COLO668 (cell line): ENCODE measurements at regions not wholly inside any gene's neighbourhood (a gene's known extent, or its start where the extent isn't known, plus 50 kb on each side); places are given as distances from the start of the nearest gene placed in this dataset.
A peak's percentile ranks its signal among the peaks of the same experiment; 100 is the strongest.

Experiments used
- DNase-seq: peaks from one replicate; lab custom pipeline; 2025; ENCODE audit not compliant: unreplicated experiment; lab: John Stamatoyannopoulos, UW

- no peak for DNase-seq
These were observed 368.6 kb downstream of the TMA16 start for GRCh38 chr4:163863082-163863481.

DNA sequence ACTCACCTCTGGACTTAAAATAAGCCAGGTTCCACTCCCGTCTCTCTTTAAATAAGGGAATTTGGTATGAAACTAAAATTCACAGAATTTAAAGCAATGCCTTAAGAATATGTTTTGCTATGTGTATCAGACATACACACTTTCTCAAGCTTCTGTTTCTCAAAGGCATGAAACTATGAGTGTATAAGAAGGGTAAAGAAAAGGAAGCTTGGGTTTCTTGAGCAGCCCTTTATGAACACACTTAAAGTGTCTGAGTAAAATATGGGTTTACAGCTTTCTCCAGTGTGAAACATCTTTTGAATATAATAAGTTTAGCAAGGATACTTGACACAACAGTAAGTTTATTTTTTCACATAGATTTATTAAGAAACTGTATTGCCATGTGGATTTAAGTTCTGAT is 370.5 kb downstream of the TMA16 start:
- no peak for DNase-seq

DNA sequence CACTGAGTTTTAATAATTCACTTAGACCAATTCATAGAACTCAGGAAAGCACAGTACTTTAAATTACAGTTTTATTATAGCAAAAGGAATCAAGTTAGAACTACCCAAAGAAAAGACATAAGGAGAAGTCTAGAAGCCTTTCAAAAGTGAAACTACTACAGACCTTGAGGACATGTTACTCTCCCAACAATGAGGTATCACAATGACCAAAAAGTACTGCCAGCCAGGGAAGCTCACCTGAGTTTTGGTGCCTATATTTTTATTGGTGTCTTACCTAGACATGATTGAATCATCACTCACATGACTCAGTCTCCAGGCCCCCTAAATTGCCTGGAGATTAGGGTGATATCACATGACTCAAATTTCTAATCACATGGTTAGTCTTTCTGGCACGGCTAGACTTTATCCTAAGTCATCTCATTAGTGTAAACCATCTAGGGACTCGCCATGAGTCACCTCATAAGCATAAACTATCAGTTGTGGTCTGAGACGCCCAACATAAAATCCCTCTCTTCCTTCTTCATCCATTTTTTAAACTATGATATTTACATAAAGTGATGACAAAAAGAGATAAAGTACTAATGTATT is 372.3 kb downstream of the TMA16 start:
- no peak for DNase-seq

DNA sequence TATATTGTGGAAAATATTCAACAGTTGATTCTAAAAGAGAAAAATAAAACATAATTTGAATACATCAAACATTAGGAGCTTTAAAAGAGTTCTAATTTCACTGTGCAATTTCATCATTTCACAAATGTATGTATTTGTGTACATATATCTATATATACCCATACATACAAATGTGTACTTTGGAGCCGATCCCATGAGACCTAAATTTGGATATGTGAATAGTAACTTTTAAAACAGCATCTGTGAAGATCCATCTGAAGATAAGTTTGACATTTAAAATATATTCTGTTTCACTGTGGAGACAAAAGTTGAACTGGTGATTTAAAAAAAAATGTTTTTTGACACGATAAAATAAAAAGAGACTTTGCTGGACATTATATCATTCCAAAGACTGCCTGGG is 374.0 kb downstream of the TMA16 start:
- no peak for DNase-seq

GRCh38 chr4:163871078-163871477 is 376.6 kb downstream of the TMA16 start:
- no peak for DNase-seq

GRCh38 chr4:163875327-163875726 is 380.8 kb downstream of the TMA16 start:
- DNase-seq, result no peak

DNA sequence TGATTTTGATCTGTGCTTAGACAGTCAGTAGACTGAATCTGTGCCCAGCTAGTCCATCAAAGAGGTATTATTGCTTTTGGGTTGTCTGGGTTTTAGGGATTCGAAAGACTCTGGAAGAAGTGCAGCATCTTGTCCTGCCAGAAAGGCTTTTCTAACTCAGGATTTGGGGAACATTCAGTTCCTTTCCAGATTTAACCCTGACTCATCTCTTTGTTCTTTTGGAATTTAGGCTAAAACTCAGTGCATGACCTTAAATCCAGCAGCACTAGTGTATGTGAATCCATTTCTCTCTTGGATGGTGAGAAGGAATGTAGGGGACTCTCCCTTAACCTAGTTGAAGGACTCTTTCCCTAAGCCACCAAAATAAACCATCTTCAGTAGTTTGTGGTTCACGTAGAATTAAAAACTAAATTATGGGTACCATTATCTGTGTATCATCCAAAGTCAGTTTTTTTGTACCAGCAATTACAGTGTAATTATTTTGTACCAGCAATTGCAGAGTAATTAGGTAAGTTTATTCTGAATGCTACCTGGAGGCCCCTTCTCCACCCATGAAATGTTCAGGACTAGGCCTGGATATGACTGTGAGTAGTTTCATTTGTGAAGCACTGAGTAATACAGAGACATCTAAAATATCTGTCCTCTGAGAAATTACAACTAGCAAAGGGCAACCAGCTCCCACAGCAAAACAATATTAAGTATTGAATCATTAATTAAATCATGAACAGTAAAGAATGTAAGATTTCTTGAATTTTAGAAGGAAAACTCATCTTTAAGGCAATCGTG is 384.0 kb downstream of the TMA16 start:
- no peak for DNase-seq

- DNase-seq, result no peak
These were observed 397.9 kb downstream of the TMA16 start for GRCh38 chr4:163892417-163892816.

DNA sequence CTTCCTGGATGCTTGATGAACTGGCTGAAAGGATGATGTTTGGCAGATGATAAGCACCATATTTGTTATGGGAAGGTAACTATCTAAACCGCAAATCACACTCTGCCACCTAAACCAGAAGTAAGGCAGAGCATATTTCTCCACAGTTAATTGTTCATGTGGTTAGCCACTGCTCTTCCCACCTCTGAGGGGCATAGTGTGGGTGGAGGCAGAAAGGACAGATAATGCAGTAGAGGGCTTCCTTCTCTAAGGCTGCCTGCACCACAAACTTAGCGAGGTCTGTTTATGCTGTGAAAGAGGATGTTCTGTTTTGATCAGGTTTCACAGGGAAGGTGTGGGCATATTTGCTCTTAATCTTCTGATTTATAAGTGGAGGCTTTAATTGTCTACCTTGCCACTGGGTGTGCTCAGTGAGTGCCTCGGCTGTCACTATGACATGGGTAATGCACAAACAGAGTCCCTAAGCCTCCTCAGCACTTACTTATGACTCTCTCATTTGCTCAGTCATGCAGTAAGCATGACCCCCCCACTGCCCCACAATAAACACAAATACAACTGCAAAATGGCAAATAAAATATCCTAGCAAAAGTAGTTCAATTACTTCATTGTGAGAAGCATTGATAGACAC is 401.0 kb downstream of the TMA16 start:
- peak; percentile 8 for DNase-seq

DNA sequence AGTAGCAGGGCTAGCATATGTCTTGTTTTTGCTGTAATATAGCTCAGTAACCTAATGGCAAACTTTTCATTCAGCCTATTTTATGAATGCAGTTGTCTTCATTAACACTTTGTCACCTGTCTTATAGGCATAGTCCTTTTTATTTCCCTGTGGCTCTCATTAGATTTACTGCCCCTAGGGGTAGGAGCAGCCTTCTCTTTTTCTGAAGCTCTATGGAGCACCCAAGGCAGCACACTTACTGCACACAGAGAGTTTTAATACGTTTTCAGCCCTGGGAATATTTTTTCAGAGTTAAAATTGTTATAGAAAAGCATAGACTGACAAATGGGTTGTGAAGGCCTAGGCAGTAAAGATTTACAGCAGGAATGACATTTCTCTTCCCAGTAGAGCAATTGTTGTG is 406.8 kb downstream of the TMA16 start:
- no peak for DNase-seq

GRCh38 chr4:163902417-163902816 is 407.9 kb downstream of the TMA16 start:
- DNase-seq, result no peak

GRCh38 chr4:163911891-163912290 is 417.4 kb downstream of the TMA16 start:
- DNase-seq, result no peak

- DNase-seq, result no peak
These were observed 419.1 kb downstream of the TMA16 start for GRCh38 chr4:163913571-163913970.

- DNase-seq, result no peak
These were observed 421.4 kb downstream of the TMA16 start for GRCh38 chr4:163915896-163916295.

GRCh38 chr4:163920426-163920825 is 425.9 kb downstream of the TMA16 start:
- no peak for DNase-seq

GRCh38 chr4:163922302-163922701 is 427.8 kb downstream of the TMA16 start:
- DNase-seq, result no peak

- no peak for DNase-seq
These were observed 428.6 kb downstream of the TMA16 start for GRCh38 chr4:163923092-163923491.

- no peak for DNase-seq
These were observed 435.6 kb downstream of the TMA16 start for GRCh38 chr4:163930086-163930485.

GRCh38 chr4:163932504-163932903 is 438.0 kb downstream of the TMA16 start:
- no peak for DNase-seq

GRCh38 chr4:163939597-163939996 is 445.1 kb downstream of the TMA16 start:
- no peak for DNase-seq

- DNase-seq, result no peak
These were observed 446.9 kb downstream of the TMA16 start for GRCh38 chr4:163941221-163941905.
